Astrocyte (in vitro differentiated cells and primary cell): ENCODE measurements at regions not wholly inside any gene's neighbourhood (a gene's known extent, or its start where the extent isn't known, plus 50 kb on each side); places are given as distances from the start of the nearest gene placed in this dataset.

Source experiments
- DNase-seq: peaks from one replicate; pipeline ENCODE4 v3.0.0-alpha.2; 2010; ENCODE audit warnings: low read depth
- FAIRE-seq: peaks from 2 replicates; lab custom pipeline; 2011; peaks lifted over from hg19 to GRCh38; lab: Jason Lieb, UNC
- H2AFZ ChIP-seq: 2 replicates; pipeline ENCODE4 v1.6.0; 2012; ENCODE audit warnings: low read depth, low read length, inconsistent platforms
- H3K27ac ChIP-seq: 2 replicates; pipeline ENCODE4 v1.5.1; 2011; ENCODE audit warnings: low read depth, low read length, inconsistent platforms
- H3K27me3 ChIP-seq: 2 replicates; pipeline ENCODE4 v1.6.0; 2011; ENCODE audit warnings: low read length, inconsistent platforms; ENCODE audit not compliant: insufficient read depth
- H3K36me3 ChIP-seq: 2 replicates; pipeline ENCODE4 v1.5.1; 2011; ENCODE audit warnings: low read length, inconsistent platforms; ENCODE audit not compliant: insufficient read depth
- H3K4me1 ChIP-seq: 2 replicates; pipeline ENCODE4 v1.5.1; 2011; ENCODE audit warnings: low read length, inconsistent platforms; ENCODE audit not compliant: insufficient read depth
- H3K4me2 ChIP-seq: 2 replicates; pipeline ENCODE4 v1.6.0; 2012; ENCODE audit warnings: low read length, inconsistent platforms
- H3K4me3 ChIP-seq: 2 replicates; pipeline ENCODE4 v1.5.1; 2011; ENCODE audit warnings: low read depth, mild to moderate bottlenecking, low read length, inconsistent platforms; ENCODE audit not compliant: insufficient read depth
- H3K79me2 ChIP-seq: 2 replicates; pipeline ENCODE4 v1.6.0; 2012; ENCODE audit warnings: mild to moderate bottlenecking, low read length, inconsistent platforms; ENCODE audit not compliant: insufficient read depth
- H3K9ac ChIP-seq: 2 replicates; pipeline ENCODE4 v1.6.0; 2012; ENCODE audit warnings: mild to moderate bottlenecking, low read length, inconsistent platforms
- H3K9me3 ChIP-seq: 2 replicates; pipeline ENCODE4 v1.5.1; 2012; ENCODE audit warnings: low read depth, mild to moderate bottlenecking, low read length, inconsistent platforms; ENCODE audit not compliant: insufficient read depth
- H4K20me1 ChIP-seq: 2 replicates; pipeline ENCODE4 v1.6.0; 2012; ENCODE audit warnings: low read length, inconsistent platforms; ENCODE audit not compliant: insufficient read depth
- H3K27ac Mint-ChIP-seq: one replicate; pipeline ENCODE4 v1.8.0; 2021; ENCODE audit warnings: mild to moderate bottlenecking, mixed read lengths; ENCODE audit not compliant: unreplicated experiment
- H3K27me3 Mint-ChIP-seq: one replicate; pipeline ENCODE4 v1.8.0; 2021; ENCODE audit warnings: low read depth, mixed read lengths; ENCODE audit not compliant: unreplicated experiment
- H3K36me3 Mint-ChIP-seq: one replicate; pipeline ENCODE4 v1.8.0; 2021; ENCODE audit warnings: low read depth, mixed read lengths; ENCODE audit not compliant: unreplicated experiment
- H3K4me1 Mint-ChIP-seq: one replicate; pipeline ENCODE4 v1.8.0; 2021; ENCODE audit warnings: low read depth, mixed read lengths; ENCODE audit not compliant: unreplicated experiment
- H3K4me3 Mint-ChIP-seq: one replicate; pipeline ENCODE4 v1.8.0; 2021; ENCODE audit warnings: mild to moderate bottlenecking, moderate library complexity, mixed read lengths; ENCODE audit not compliant: unreplicated experiment
- H3K9me3 Mint-ChIP-seq: one replicate; pipeline ENCODE4 v1.8.0; 2021; ENCODE audit warnings: mild to moderate bottlenecking, mixed read lengths; ENCODE audit not compliant: unreplicated experiment
- EZH2 ChIP-seq: IDR thresholded peaks from 2 replicates; pipeline ENCODE4 v1.6.1; 2012; ENCODE audit warnings: mild to moderate bottlenecking, low read length, inconsistent platforms; ENCODE audit not compliant: insufficient read depth
- TF ChIP-seq, protein P1 (sequence below): IDR thresholded peaks from 2 replicates; pipeline ENCODE4 v1.5.1; 2011; ENCODE audit warnings: low read depth, mild to moderate bottlenecking, inconsistent platforms, low read length, moderate library complexity; ENCODE audit not compliant: insufficient read depth

DNA sequence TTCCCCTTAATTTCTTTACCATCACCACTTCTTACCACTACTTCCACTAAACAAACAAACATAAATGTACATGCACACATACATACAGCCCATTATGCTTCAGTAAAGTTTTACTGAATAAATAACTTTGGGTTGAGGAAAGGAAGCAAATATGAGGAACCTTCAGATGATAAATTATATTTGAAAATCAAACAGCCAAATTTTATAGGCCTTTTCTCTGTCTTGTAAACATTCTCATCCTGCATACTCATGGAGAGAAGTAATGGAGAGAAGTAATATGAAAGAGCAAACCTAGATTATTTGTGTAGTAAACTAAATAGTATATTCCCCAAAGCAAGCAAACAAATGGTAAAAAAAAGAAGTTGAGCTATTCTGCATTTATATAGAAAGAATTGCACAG is 658.3 kb upstream of the RORB start:
- DNase-seq (no peak), FAIRE-seq (no peak)
- H3K27me3 ChIP-seq, result no peaks in the 10 kb centered on the region
- no peaks in the 10 kb centered on the region for H3K4me1 ChIP-seq
- no peak overlapping the region for H3K4me3 ChIP-seq
- H3K36me3 ChIP-seq, result no peaks in the 10 kb centered on the region
- Mint-ChIP-seq H3K36me3 (no peaks in the 10 kb centered on the region), H3K27ac (no peak overlapping the region), H3K9me3 (no peaks in the 10 kb centered on the region), H3K4me3 (no peak overlapping the region), H3K4me1 (no peaks in the 10 kb centered on the region), H3K27me3 (no peaks in the 10 kb centered on the region)
- no peaks in the 10 kb centered on the region for H3K9me3 ChIP-seq
- no peak overlapping the region for H3K4me2 ChIP-seq
- TF ChIP-seq EZH2, result no peak
- TF ChIP-seq, protein P1, sequence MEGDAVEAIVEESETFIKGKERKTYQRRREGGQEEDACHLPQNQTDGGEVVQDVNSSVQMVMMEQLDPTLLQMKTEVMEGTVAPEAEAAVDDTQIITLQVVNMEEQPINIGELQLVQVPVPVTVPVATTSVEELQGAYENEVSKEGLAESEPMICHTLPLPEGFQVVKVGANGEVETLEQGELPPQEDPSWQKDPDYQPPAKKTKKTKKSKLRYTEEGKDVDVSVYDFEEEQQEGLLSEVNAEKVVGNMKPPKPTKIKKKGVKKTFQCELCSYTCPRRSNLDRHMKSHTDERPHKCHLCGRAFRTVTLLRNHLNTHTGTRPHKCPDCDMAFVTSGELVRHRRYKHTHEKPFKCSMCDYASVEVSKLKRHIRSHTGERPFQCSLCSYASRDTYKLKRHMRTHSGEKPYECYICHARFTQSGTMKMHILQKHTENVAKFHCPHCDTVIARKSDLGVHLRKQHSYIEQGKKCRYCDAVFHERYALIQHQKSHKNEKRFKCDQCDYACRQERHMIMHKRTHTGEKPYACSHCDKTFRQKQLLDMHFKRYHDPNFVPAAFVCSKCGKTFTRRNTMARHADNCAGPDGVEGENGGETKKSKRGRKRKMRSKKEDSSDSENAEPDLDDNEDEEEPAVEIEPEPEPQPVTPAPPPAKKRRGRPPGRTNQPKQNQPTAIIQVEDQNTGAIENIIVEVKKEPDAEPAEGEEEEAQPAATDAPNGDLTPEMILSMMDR, result no peak
- H2AFZ ChIP-seq, result no peak overlapping the region
- H3K79me2 ChIP-seq, result no peaks in the 10 kb centered on the region
- H3K27ac ChIP-seq, result no peak overlapping the region
- H3K9ac ChIP-seq, result no peak overlapping the region
- no peaks in the 10 kb centered on the region for H4K20me1 ChIP-seq

- Histone ChIP-seq H3K4me3 (no peak overlapping the region), H3K4me1 (no peaks in the 10 kb centered on the region), H3K36me3 (no peaks in the 10 kb centered on the region), H3K27ac (no peak overlapping the region), H3K79me2 (no peaks in the 10 kb centered on the region), H3K9ac (no peak overlapping the region), H4K20me1 (no peaks in the 10 kb centered on the region), H2AFZ (no peak overlapping the region), H3K4me2 (no peak overlapping the region), H3K27me3 (no peaks in the 10 kb centered on the region), H3K9me3 (no peaks in the 10 kb centered on the region)
- Mint-ChIP-seq H3K9me3 (no peaks in the 10 kb centered on the region), H3K4me1 (no peaks in the 10 kb centered on the region), H3K27ac (no peak overlapping the region), H3K4me3 (no peak overlapping the region), H3K27me3 (no peaks in the 10 kb centered on the region), H3K36me3 (no peaks in the 10 kb centered on the region)
- no peak for FAIRE-seq
- no peak for DNase-seq
- no peak for TF ChIP-seq EZH2
- TF ChIP-seq, protein P1, result no peak
Observed at GRCh38 chr9:73839471-73839870, 657.7 kb upstream of the RORB start.

- H3K4me1 Mint-ChIP-seq, result no peaks in the 10 kb centered on the region
- H3K27ac Mint-ChIP-seq, result no peak overlapping the region
- no peaks in the 10 kb centered on the region for H3K79me2 ChIP-seq
- no peak overlapping the region for H3K4me2 ChIP-seq
- no peaks in the 10 kb centered on the region for H3K9me3 ChIP-seq
- H3K27me3 Mint-ChIP-seq, result no peaks in the 10 kb centered on the region
- FAIRE-seq, result no peak
- no peaks in the 10 kb centered on the region for H3K36me3 ChIP-seq
- H3K36me3 Mint-ChIP-seq, result no peaks in the 10 kb centered on the region
- no peaks in the 10 kb centered on the region for H4K20me1 ChIP-seq
- H3K4me1 ChIP-seq, result no peaks in the 10 kb centered on the region
- DNase-seq, result no peak
- TF ChIP-seq, protein P1, result no peak
- no peak for TF ChIP-seq EZH2
- H3K27ac ChIP-seq, result no peak overlapping the region
- H3K4me3 ChIP-seq, result no peak overlapping the region
- H3K9me3 Mint-ChIP-seq, result no peaks in the 10 kb centered on the region
- H3K4me3 Mint-ChIP-seq, result no peak overlapping the region
- H2AFZ ChIP-seq, result no peak overlapping the region
- no peak overlapping the region for H3K9ac ChIP-seq
- no peaks in the 10 kb centered on the region for H3K27me3 ChIP-seq
Observed at GRCh38 chr9:73841018-73841417, 656.1 kb upstream of the RORB start.
